Fibroblast of lung (primary cell): ENCODE measurements at regions not wholly inside any gene's neighbourhood (a gene's known extent, or its start where the extent isn't known, plus 50 kb on each side); places are given as distances from the start of the nearest gene placed in this dataset.
"Not testable (repeated sequence)": the region's sequence is repeated elsewhere in the genome, so short reads cannot be mapped to it uniquely, and the experiment has no call there.

Experiments used
- DNase-seq, 2 donors: peaks; one replicate each; pipeline versions ENCODE4 v3.0.0 to v3.0.0-alpha.2; 2010; ENCODE audit warnings: low read depth in 2 of 2
- H2AFZ ChIP-seq: 2 replicates; pipeline ENCODE4 v1.5.1; 2012; ENCODE audit warnings: low read length, control low read depth, inconsistent platforms
- H3K27ac ChIP-seq: 2 replicates; pipeline ENCODE4 v1.5.1; 2011; ENCODE audit warnings: low read length, control low read depth; ENCODE audit not compliant: insufficient read depth
- H3K27me3 ChIP-seq: 2 replicates; pipeline ENCODE4 v1.5.1; 2011; ENCODE audit warnings: mild to moderate bottlenecking, low read length; ENCODE audit not compliant: control insufficient read depth, insufficient read depth
- H3K36me3 ChIP-seq: 2 replicates; pipeline ENCODE4 v1.5.1; 2011; ENCODE audit warnings: low read length; ENCODE audit not compliant: control insufficient read depth, insufficient read depth
- H3K4me1 ChIP-seq: 2 replicates; pipeline ENCODE4 v1.5.1; 2011; ENCODE audit warnings: low read length; ENCODE audit not compliant: control insufficient read depth, insufficient read depth; ENCODE audit errors: extremely low read depth
- H3K4me2 ChIP-seq: 2 replicates; pipeline ENCODE4 v1.5.1; 2011; ENCODE audit warnings: low read length, control low read depth; ENCODE audit not compliant: insufficient read depth; ENCODE audit errors: extremely low read depth
- H3K4me3 ChIP-seq, 4 experiments: fragments of 200-600 bp in 1 of 4; sonication (generic) in 1 of 4; replicated peaks in 1 of 4; 2 replicates each; pipeline ENCODE4 v1.5.1; 2011 to 2016; ENCODE audit warnings: low read length in 4 of 4, low read depth in 3 of 4, mild to moderate bottlenecking in 3 of 4, control low read depth in 2 of 4, inconsistent platforms in 1 of 4, mixed read lengths in 1 of 4; ENCODE audit not compliant: insufficient read depth in 1 of 4; ENCODE audit errors: control extremely low read depth in 1 of 4
- H3K79me2 ChIP-seq: 2 replicates; pipeline ENCODE4 v1.5.1; 2012; ENCODE audit warnings: mild to moderate bottlenecking, low read length, inconsistent platforms; ENCODE audit not compliant: control insufficient read depth, insufficient read depth
- H3K9ac ChIP-seq: 2 replicates; pipeline ENCODE4 v1.5.1; 2011; ENCODE audit warnings: mild to moderate bottlenecking, low read length, control low read depth; ENCODE audit not compliant: insufficient read depth
- H3K9me3 ChIP-seq: 2 replicates; pipeline ENCODE4 v1.5.1; 2012; ENCODE audit warnings: low read depth, low read length; ENCODE audit not compliant: control insufficient read depth, insufficient read depth
- H4K20me1 ChIP-seq: 2 replicates; pipeline ENCODE4 v1.5.1; 2011; ENCODE audit warnings: low read length; ENCODE audit not compliant: control insufficient read depth, insufficient read depth; ENCODE audit errors: extremely low read depth
- CTCF ChIP-seq, 2 donors: IDR thresholded peaks in 1 of 2; conservative IDR thresholded peaks in 1 of 2; 1 replicate in 1 of 2; 2 replicates in 1 of 2; pipeline ENCODE4 v1.5.1; 2011 to 2012; ENCODE audit warnings: low read length in 2 of 2, control low read depth in 1 of 2, inconsistent platforms in 1 of 2, low read depth in 1 of 2, mild to moderate bottlenecking in 1 of 2
- EZH2 ChIP-seq: IDR thresholded peaks from 2 replicates; pipeline ENCODE4 v1.5.1; 2012; ENCODE audit warnings: low read length, control low read depth, mild to moderate bottlenecking; ENCODE audit errors: missing control alignments

GRCh38 chr10:62597226-62597625 lies 207.3 kb upstream of the ADO start:
- no peaks in the 10 kb centered on the region for H3K4me1 ChIP-seq
- H3K27ac ChIP-seq = no peak overlapping the region
- no peaks in the 10 kb centered on the region for H3K36me3 ChIP-seq
- no peaks in the 10 kb centered on the region for H4K20me1 ChIP-seq
- no peaks in the 10 kb centered on the region for H3K79me2 ChIP-seq
- TF ChIP-seq CTCF (conservative IDR thresholded peaks at IDR 0.05 in 1 of 2, IDR thresholded peaks at IDR 0.05 in 1 of 2; ENCODE audit: low read depth in 1 of 2, low read length in 2 of 2) (no peak), EZH2 (no peak)
- H3K9ac ChIP-seq = no peak overlapping the region
- DNase-seq = peak in 1 of 2 donors; percentile 77
- no peak overlapping the region for H2AFZ ChIP-seq
- no peak overlapping the region for H3K4me3 ChIP-seq
- H3K27me3 ChIP-seq = no peaks in the 10 kb centered on the region
- no peak overlapping the region for H3K4me2 ChIP-seq
- H3K9me3 ChIP-seq = no peaks in the 10 kb centered on the region

- Histone ChIP-seq H3K4me2 (no peak overlapping the region), H3K27ac (no peak overlapping the region), H3K4me3 (no peak overlapping the region), H3K9ac (no peak overlapping the region), H3K4me1 (no peaks in the 10 kb centered on the region), H3K27me3 (no peaks in the 10 kb centered on the region), H3K79me2 (no peaks in the 10 kb centered on the region), H2AFZ (no peak overlapping the region), H4K20me1 (no peaks in the 10 kb centered on the region), H3K36me3 (no peaks in the 10 kb centered on the region), H3K9me3 (no peaks in the 10 kb centered on the region)
- DNase-seq = no peak
- TF ChIP-seq CTCF (conservative IDR thresholded peaks at IDR 0.05 in 1 of 2, IDR thresholded peaks at IDR 0.05 in 1 of 2; ENCODE audit: low read depth in 1 of 2, low read length in 2 of 2) (no peak), EZH2 (no peak)
Observed at GRCh38 chr10:62599161-62599560, 205.4 kb upstream of the ADO start.

GRCh38 chr10:62606551-62606950 lies 198.0 kb upstream of the ADO start:
- not testable (repeated sequence) for H3K27ac ChIP-seq, H3K79me2 ChIP-seq, H3K4me3 ChIP-seq, H3K4me1 ChIP-seq, DNase-seq, H2AFZ ChIP-seq, H4K20me1 ChIP-seq, H3K27me3 ChIP-seq, H3K36me3 ChIP-seq, H3K9ac ChIP-seq, H3K9me3 ChIP-seq, H3K4me2 ChIP-seq

- not testable (repeated sequence) for H3K36me3 ChIP-seq, H3K9me3 ChIP-seq, H3K79me2 ChIP-seq, H3K4me1 ChIP-seq, DNase-seq, H3K4me2 ChIP-seq, H2AFZ ChIP-seq, H3K27ac ChIP-seq, H4K20me1 ChIP-seq, H3K4me3 ChIP-seq, H3K27me3 ChIP-seq, H3K9ac ChIP-seq
Observed at GRCh38 chr10:62608189-62608875, 196.2 kb upstream of the ADO start.
